HG02970 (cell line): ENCODE measurements at regions not wholly inside any gene's neighbourhood (a gene's known extent, or its start where the extent isn't known, plus 50 kb on each side); places are given as distances from the start of the nearest gene placed in this dataset.

Experiments
- ATAC-seq: cut with Tn5 transposase; IDR thresholded peaks from one replicate; pipeline ENCODE4 v1.9.1; 2021; ENCODE audit warnings: mild to moderate bottlenecking, moderate library complexity, moderate number of reproducible peaks; ENCODE audit not compliant: unreplicated experiment, low FRiP score

DNA sequence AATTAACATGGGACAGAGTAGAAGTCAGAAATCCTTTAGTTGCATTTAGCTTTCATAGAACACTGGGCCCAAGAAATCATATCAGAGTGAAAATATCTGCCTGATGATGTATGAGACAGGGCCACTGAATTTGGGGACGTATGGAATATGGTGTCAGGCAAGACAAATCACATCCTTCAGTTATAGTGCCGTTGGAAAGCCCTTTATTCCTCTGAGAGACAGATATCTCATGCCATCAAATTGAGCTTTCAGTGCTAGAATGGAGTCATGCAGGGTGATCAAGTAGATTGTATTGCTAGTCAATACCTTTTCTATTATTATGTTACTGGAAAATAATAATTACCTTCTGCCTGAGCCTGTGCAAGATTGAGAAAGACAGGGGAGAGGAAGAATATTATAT lies 398.2 kb upstream of the RARB start:
- ATAC-seq: no peak

DNA sequence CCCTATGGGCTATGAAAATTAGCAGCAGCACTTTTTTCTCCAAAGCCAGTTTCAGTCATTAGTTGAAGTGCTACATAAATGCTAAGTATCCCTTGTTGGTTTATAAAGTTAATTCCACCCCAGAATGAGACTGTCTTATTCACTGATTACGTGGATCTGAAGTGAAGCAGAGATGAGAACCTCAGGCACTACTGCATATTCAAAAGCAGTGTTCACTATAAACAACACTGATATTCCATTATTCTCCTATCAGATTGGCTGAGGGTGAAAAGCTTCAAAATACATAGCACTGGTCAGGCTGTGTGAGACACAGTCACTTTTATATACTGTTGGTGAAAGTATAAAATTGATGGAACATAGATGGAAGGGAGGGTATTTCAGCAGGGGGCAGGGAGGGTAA lies 395.7 kb upstream of the RARB start:
- no peak for ATAC-seq

DNA sequence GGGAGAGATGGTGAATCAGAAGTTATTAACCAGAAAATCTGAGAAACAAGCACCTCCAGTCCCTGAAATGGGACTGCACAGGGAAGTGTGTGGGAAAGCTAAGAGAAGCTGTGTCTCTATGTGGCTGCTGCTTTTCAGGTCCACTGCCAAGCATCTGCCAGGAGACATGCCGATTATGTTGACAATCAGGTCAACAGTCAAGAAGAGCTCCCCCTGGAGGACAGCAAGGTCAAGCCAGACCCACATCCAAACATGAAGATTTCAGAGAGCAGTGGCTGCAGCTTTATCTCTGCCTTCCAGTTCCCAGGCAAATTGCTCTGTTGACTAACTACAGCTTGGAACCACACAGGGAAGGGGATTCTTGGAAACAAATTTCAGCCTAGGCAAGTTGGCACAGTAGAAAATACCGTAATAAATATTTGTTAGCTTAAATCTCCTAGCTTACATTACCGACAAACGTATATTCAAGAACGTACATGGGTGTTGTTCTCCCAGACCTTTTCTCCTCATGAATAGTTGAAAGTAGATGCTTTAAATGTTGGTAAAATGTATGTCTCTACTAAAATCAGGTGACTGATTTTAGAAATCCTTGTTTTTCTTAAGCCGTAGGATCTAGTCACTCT lies 394.5 kb upstream of the RARB start:
- ATAC-seq: peak; percentile 67

DNA sequence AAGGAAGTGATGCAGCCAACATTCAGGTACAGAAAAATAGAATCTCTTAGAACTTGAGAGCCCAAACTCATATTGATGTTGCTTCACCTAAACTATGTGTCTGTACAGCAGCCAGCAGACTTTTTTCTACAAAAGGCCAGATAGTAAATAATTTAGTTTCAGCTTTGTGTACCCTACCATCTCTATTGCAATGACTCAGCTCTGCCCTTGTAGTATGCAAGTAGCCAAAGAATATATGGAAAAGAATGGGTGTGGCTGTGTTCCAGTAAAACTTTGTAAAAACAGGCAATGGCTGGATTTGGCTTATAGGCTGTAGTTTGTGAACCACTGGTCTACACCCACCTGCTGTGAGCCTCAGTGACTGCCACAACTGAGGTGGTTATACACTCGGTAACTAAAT lies 392.5 kb upstream of the RARB start:
- no peak for ATAC-seq

DNA sequence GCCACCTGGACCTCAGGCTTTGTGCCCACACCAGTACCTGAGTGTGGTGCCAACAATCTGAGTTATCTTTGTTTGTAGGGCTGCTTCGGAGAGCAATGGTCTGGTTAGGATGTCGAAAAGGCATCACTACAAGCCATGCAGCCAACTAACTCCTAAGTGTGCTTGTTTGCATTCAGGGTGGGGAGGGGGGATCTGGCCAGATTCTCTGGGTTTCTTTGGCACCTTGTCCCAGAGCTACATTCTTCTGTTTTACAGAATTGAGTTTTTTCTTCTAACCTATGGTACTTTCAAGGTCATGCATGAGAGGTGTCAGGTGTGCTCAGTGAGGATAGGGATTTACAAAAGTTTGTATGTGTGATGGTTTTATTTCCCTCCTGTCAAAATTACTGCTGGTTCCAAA lies 391.4 kb upstream of the RARB start:
- ATAC-seq: no peak

DNA sequence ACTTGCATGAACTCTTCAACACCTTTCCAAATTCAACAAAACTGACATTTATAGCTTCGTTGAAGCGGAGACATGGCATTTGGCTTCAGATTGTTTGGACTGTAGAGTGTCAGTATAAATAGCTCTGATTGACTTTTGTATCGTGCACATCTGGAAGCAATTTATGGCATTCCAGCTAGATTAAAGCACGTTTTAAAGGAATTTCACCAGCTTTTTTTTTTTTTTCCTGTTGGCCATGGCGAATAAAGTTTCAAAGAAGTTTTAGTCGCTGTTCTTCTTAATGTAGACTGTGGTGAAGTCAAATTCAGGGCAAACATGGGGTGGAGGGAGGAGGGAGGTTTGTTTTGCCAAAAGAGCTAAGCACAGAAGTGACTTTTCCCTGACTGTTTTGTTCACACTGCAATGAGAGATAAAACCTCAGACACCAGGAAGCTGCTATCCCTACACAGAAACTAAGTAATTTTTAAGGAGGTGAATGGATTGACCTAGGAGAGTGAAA lies 391.0 kb upstream of the RARB start:
- ATAC-seq: no peak

DNA sequence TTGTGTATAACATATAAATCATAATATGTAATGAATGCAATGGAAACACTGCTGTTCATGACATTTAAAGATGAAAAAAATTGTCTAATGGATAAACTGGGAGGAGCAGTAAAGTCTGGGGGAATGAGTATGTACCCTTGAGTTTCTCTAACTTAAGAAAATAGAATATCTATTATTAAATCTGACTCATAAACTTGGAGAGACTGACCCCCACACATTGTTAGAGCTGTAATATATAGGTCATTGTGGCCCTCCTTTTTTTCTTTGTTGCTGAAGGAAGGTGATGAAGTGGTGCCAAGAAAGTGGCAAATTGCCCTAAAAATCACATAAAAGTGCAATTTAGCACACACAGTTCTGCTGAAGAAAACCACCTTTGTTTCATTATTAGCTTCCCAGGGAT lies 389.8 kb upstream of the RARB start:
- ATAC-seq: no peak

DNA sequence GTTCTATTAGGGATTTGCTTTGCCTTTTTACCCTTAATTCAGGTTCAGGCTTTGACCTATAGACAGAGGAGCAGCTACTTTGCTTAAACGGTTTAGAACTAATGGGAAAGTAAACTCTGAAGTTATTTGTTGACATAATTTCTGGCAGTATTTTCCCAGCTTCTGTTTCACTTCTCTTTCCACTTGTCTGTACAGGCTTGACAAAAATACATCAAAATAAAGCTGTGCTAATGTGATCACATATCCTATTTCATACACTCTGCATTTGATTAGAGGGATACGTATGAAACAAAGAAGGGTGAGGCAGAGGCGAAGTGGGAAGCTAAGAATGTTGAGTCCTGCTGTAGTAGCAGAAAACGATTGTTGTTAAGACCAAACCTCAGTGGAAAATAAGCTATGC lies 389.1 kb upstream of the RARB start:
- ATAC-seq: no peak

DNA sequence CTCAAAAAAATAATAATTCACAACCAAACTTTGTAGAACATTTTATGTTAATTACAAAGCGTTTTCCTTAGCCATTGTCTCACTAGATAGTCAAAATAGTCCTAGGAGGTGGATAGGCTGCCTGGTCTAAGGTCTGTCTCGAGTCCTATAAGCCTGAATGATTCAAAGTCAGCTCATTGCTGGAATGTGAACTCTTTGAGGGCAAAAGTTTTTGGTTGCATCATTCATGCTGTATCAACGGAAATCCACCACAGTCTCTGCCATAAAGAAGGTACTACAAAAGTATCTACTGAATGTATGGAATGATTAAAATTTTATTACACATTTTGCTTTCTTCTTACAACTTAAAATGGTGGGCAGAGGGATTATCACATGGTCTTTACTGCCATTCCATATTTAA lies 387.3 kb upstream of the RARB start:
- no peak for ATAC-seq

DNA sequence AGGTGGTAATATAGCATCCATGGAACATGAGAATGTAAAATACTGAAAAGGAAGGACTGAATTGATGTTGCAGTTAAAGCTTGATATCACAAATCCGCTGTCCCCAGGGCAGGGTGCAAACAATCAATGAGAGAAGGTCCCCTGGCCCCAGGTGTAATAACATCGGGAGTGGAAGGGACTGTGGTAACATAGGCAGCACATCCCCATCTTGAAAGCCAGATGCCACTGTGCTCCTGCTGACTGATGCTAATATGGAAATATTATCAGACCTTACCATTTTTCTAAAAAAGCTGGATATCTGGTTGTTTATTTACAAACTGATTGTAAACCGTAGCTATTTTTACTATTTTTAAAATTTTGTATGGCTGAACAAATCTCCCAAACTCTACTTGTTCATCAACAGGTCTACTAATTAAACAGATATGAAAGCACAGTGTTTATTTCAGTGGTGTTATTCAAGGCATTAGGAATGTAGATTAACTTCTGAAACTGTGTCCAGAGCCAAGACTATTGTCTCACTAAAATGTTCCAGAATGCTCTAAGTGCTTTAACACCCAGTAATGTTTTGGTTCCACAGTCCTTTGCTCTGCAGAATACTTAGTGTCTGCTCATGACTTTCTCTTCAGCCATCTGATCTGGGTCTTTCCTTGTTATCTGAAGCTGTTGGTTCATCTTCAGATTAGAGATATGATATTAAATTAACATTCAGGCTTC lies 386.0 kb upstream of the RARB start:
- ATAC-seq: no peak

DNA sequence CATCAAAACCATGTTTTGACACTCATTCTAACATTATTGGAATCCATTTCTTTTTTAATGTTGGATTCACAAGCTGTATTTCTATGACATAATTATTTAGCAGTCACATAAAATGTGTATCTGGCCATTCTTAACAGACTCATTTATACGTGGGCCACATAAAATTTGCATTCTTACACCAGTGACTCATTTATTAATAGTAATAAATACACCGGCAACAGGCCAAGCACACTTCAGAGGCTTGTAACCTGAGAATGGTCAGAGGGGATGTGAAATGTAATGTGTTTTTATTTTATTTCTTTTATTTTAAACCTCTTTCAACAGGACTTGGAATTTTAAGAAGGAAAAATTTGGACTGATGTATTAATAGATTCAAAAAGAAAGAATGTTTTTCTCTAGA lies 384.9 kb upstream of the RARB start:
- ATAC-seq: no peak

DNA sequence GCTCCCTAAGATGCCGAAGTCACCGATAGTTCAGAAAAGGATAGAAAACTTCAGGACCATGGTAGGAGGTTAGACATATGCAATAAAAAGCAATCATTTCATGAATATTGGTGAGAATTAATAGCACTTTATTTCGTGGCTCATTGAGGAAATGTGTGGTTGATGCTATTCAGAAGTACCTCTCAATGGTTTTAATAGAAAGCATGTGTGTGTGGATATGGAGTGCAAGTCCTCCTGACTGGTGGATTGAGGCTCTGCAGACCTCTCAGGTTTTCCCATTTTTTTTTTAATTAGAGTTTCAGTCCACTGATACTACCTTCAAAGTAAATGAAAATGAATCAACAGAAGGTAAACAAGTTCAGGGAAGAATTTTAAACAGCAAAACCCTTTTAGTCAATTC lies 384.3 kb upstream of the RARB start:
- ATAC-seq: no peak

DNA sequence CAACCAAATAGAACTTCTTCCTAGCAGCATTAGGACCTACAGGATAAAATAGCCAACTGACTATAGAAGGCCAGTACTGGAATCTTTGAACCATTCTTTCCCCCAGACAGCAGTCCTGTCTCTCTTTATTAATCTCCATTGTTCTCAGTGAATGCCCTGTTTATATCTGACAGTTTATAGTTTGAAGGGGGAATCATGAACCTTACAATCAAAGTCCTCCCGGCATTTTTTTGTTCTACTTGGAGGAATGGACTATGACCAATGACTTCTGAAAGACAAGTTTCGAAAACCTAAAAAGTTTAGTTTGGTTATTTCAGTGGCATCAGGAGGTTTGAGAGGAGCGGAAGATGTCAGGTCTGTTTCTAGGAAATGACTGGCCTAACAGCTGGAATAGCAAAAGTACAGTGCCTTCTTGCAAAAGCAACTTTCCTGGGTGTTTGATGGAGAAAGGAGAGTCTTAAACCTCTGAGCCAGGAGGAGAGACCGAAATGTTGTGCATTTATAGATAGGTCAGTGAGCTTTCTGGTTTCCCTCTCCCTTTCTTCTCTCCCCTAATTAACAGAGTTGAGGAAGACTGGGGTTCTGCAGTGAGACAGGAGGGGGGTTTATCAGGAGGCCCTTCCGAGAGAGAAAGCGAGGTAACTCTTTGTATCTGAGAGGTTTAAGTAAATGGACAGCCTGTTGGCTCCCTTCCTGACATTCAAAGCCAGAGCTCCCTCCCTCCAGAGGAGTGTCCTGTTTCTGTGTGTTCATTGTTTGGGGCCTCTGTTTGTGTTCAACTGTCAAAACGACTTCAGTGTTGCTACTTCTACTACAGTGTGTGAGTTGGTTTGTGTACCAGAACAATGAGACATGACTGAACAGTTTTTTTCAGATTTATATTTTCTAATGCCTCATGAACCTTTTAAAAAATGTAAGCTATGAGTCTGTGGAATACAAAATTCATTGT lies 383.0 kb upstream of the RARB start:
- ATAC-seq: no peak

DNA sequence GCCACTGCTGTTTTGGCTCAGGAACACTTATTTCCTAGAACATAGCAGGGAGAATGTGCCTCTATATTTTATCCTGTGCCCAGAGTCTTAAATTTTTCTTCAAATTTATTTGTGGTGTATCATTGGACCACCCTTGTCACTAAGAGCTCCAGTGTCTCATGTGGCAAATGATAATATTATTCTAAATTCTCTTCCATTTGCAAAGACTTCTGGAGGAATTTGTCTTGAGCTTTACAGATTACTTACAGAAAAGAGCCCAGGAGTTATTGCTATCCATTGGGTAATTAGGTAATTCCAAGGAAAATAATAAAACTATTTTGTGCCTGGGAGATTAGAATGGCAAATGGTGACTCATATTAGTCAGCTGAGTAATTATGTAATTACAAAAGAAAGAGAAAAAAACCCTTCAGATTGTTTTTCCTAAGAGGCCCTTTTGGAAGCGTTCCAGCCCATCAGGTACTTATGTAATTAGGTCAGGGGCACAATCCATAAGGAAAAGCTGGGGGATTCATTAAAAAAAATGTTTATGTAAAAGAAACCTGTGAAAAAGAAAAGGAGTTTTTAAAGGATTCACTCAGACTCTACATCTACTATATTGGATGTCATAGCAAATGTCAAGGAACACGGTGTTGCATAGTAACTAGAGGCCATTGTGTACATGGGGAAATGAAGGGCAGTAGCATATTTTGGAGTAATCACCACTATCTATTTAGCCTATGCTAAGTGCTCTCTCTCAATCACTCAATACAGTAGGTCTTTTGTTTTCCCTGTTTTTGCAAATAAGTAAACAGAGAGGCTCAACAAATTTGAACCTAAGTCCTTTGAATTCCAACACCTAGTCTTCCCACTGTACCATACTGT lies 380.9 kb upstream of the RARB start:
- no peak for ATAC-seq

DNA sequence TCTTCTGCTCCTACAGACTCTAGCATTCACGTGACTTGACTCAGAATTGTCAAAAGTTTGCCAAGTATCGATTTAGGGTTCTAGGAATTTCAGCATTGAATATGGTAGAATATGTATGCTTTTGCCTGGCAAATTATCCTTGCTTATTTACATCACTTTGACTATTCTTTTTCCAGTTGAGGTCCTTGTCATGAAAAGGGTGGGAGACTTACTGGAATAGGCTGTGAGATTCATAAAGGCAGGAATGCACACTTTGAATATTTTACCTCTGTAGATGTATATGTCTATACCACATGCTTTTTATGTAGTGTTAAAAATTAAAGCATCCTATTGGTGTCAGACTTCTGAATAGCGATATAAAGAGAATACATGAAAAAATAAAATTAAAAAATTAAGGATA lies 378.8 kb upstream of the RARB start:
- no peak for ATAC-seq

DNA sequence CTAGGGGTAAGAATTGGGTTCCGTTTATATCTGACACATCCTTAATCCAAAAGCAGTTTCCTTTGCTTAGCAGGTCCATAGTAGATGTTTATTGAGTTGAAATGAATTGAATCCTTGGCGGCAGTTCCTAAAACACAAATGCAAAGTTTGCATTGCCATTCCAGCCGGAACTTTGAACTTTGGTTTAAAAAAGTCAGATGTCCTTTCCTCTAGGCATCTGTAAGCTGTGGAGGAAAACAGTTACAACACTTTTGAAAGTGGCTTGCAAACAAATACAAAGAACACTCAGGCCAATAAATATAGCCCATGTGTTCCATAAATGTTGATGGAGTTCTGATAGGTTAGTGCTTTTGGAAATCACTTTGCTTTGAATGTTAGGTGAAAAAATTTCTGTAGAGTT lies 374.7 kb upstream of the RARB start:
- no peak for ATAC-seq

DNA sequence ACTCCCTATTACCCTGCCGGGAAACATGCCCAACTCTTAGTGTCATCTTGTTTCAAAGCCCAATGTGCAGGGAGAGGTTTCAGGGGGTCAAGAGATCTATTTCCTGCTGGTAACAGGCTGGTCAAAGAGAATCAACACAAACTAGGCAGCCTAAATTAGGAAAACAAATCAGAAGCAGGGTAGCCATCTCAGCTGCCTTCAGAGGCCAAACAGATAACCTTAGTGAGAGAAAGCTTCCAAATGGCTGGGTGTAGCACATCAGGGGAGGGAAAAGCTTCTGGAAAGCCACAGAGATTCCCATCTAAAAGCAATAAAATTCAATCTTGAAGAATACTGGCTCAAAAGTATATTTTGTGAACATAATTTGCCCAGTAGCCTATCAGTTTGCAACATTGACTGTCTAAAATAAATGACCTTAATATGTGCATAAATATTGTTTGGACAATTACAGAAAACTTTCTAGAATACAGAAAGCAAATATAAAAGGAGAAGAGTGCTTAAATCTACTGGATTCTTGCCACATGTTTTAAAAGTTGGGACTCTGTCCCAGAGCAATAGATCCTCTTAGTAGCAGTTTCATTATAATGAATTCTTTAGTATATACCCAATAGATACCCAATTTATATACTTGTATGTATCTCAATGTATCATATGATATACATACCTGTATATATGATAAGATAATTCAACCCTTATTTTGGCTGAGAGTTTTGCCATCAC lies 371.9 kb upstream of the RARB start:
- no peak for ATAC-seq

DNA sequence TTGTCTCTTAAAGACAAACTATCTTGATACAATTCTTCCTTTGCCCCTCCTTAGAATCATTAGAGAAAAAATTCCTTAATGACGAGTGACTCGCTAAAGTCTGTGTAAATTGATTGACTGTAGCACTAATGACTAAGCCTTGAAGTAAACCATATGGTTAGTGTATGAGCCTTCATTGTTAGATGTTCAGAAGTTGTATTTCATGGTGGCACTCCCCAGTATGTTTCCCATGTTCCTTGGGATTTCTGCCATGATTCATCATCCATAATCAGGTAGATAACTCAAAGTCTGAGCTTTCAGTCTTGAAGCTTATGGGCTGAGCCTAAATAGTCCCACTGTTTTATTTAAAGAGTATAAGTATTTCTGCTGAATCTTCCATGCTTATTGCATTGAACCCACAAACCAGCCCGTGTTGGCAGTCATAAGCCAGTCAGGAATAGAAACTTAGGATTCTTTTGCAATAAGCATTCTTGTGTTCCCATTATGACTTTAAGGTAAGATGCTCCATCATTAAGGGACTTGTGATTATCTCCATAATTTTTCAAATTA lies 371.2 kb upstream of the RARB start:
- ATAC-seq: no peak

DNA sequence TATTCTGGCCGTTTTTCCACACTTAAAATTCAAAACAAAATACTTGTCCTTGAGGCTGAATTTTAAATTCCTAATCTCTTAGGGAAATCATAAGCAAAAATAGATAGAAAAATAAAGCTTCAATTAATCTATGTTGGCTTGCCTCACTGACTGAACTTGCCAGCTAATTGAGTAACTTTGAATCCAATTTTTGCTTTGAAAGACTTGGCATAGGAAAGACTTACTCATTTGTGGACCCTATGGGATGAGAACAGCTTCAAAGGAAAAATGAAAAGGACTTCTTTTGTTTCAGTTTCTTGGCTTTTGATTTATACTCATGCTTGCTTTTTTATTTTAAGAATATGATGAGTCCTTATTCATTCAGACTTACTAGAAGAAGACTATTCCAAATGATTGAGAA lies 370.7 kb upstream of the RARB start:
- no peak for ATAC-seq
